Tibial nerve (tissue), 4 donors: ENCODE measurements at regions not wholly inside any gene's neighbourhood (a gene's known extent, or its start where the extent isn't known, plus 50 kb on each side); places are given as distances from the start of the nearest gene placed in this dataset.

Source experiments
- DNase-seq, 2 donors: peaks; one replicate each; pipeline ENCODE4 v3.0.0-alpha.2; 2019; ENCODE audit warnings: low spot score in 2 of 2
- H3K27ac ChIP-seq, 4 donors: fragments of 200-600 bp; sonication (generic) in 3 of 4; one replicate each; pipeline ENCODE4 v1.5.1; 2017 to 2019; ENCODE audit warnings: mild to moderate bottlenecking in 1 of 4
- H3K27me3 ChIP-seq, 2 donors: fragments of 200-600 bp; sonication (generic) in 1 of 2; one replicate each; pipeline versions ENCODE4 v1.5.1 to v1.6.0; 2017 to 2019
- H3K36me3 ChIP-seq, 3 donors: fragments of 200-600 bp; sonication (generic); one replicate each; pipeline ENCODE4 v1.5.1; 2018 to 2019
- H3K4me1 ChIP-seq, 4 donors: fragments of 200-600 bp; sonication (generic) in 3 of 4; one replicate each; pipeline ENCODE4 v1.5.1; 2017 to 2019
- H3K4me3 ChIP-seq, 4 donors: fragments of 200-600 bp; sonication (generic) in 3 of 4; one replicate each; pipeline ENCODE4 v1.5.1; 2017 to 2019; ENCODE audit warnings: mild to moderate bottlenecking in 1 of 4, moderate library complexity in 1 of 4
- H3K9me3 ChIP-seq, 4 donors: fragments of 200-600 bp; sonication (generic) in 3 of 4; one replicate each; pipeline ENCODE4 v1.5.1; 2017 to 2019
- EP300 ChIP-seq, 2 donors: sonication (generic); formaldehyde crosslinking; IDR thresholded peaks; one replicate each; pipeline ENCODE4 v1.6.1; 2017; ENCODE audit warnings: antibody characterized with exemption in 2 of 2, mild to moderate bottlenecking in 1 of 2
- POLR2A ChIP-seq, 2 donors: fragments of 450-650 bp; IDR thresholded peaks; one replicate each; pipeline ENCODE4 v1.6.1; 2017; ENCODE audit warnings: antibody characterized with exemption in 2 of 2, mild to moderate bottlenecking in 2 of 2, moderate library complexity in 2 of 2
- WGBS, 2 donors: methylation state at CpG; one replicate each; pipeline ENCODE4 v1.1.5; 2018; 5-methylcytosine and 5-hydroxymethylcytosine counted together
- TF ChIP-seq, protein P1 (sequence below), 5 experiments: fragments of 200-600 bp in 3 of 5; fragments of 450-650 bp in 2 of 5; sonication (generic) in 3 of 5; IDR thresholded peaks; one replicate each; pipeline ENCODE4 v1.5.1; 2016 to 2019; ENCODE audit warnings: antibody characterized with exemption in 5 of 5, mild to moderate bottlenecking in 3 of 5, moderate library complexity in 2 of 5

DNA sequence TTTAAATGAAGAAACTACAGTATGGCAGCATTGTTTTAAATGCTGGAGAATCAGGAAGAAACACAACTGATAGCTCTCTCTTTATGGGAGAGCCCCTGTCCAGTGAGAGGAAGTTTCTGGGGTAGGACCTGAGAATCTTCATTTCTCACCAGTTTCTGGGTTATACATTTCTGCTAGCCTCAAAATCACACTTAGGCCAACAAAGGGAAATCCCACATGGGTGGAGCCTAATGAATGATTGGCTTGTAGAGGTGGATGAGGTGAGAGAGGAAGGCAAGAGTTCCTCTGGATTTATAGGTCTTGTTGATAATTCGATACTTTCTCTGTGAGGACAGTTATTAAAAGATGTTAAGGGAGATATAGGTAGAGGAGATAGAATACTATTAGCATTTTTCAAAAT, 1397.3 kb upstream of the TENM4 start:
- Histone ChIP-seq H3K4me1 (no peaks in the 10 kb centered on the region), H3K27ac (no peak overlapping the region), H3K27me3 (no peaks in the 10 kb centered on the region), H3K9me3 (no peaks in the 10 kb centered on the region), H3K36me3 (no peaks in the 10 kb centered on the region), H3K4me3 (no peak overlapping the region)
- DNase-seq = no peak
- 92 to 96% methylated on average over 1 of the region's 1 CpG for WGBS, 2 donors
- TF ChIP-seq, protein P1, sequence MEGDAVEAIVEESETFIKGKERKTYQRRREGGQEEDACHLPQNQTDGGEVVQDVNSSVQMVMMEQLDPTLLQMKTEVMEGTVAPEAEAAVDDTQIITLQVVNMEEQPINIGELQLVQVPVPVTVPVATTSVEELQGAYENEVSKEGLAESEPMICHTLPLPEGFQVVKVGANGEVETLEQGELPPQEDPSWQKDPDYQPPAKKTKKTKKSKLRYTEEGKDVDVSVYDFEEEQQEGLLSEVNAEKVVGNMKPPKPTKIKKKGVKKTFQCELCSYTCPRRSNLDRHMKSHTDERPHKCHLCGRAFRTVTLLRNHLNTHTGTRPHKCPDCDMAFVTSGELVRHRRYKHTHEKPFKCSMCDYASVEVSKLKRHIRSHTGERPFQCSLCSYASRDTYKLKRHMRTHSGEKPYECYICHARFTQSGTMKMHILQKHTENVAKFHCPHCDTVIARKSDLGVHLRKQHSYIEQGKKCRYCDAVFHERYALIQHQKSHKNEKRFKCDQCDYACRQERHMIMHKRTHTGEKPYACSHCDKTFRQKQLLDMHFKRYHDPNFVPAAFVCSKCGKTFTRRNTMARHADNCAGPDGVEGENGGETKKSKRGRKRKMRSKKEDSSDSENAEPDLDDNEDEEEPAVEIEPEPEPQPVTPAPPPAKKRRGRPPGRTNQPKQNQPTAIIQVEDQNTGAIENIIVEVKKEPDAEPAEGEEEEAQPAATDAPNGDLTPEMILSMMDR (IDR thresholded peaks at IDR 0.05) = no peak
- no peak for TF ChIP-seq EP300 (IDR thresholded peaks at IDR 0.05)
- TF ChIP-seq POLR2A (IDR thresholded peaks at IDR 0.05) = no peak

DNA sequence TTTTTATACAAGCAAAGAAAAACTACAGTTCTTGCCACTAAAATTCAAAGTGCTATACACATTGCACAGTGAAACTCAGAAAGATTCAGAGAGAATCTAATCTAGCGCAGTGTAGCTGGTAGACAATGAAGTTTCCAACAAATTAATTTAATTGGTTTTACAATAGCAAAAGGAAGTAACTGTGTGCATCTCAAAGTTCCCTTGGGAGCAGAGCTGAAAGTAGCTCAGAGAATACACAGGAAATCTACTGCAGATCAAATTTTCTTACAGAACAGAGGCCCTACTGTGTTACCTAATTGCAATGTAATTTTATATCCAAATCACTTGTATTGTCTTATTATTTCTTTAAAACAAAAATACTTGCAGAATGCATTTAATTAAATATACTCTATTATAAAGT, 1396.2 kb upstream of the TENM4 start:
- Histone ChIP-seq H3K9me3 (no peaks in the 10 kb centered on the region), H3K4me3 (no peak overlapping the region), H3K36me3 (no peaks in the 10 kb centered on the region), H3K27ac (no peak overlapping the region), H3K4me1 (no peaks in the 10 kb centered on the region), H3K27me3 (no peaks in the 10 kb centered on the region)
- WGBS, 2 donors = 78 to 84% methylated on average over 1 of the region's 1 CpG
- TF ChIP-seq EP300 (IDR thresholded peaks at IDR 0.05) (no peak), POLR2A (IDR thresholded peaks at IDR 0.05) (no peak)
- TF ChIP-seq, protein P1 (IDR thresholded peaks at IDR 0.05) = no peak
- no peak for DNase-seq

DNA sequence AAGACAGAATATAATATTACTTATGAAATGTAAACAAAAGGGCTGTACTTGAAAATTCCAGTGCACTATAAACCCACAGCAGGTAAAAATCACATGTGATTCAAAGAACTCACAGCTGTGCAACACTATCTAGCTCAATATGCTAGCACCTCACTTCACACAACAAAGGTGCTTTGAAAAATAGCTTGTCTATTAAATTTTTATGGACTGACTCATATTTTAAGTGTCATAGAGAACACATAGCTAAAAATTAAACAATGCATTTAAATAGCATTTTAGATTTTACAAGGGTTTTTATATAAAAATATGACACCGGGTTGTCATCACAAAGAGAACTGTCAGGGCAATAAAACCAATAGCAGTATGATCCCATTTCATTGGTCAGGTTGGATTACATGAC, 1390.5 kb upstream of the TENM4 start:
- 93% methylated on average over 1 of the region's 1 CpG for whole genome bisulfite sequencing, 2 donors
- no peak for DNase-seq

DNA sequence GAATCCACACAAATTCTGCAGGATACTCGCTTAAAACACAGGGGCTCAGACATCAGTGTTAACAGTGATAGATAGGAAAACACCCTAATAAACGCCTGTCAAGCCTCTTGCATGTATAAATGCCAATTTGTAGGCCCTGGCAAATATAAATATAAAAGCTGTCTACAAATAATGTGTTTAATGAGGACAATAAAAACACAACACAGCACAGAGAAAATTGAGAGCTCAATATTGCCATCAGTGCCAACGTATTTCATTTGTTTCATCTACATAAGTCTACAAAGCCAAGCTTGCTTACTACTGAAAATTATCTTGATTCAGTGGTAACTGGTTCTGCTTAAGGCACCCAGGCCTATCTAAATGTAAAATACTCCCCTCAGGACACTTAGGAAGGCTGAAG, 1387.0 kb upstream of the TENM4 start:
- Histone ChIP-seq H3K27ac (no peak overlapping the region), H3K4me3 (no peak overlapping the region), H3K36me3 (no peaks in the 10 kb centered on the region), H3K9me3 (no peaks in the 10 kb centered on the region), H3K4me1 (no peaks in the 10 kb centered on the region), H3K27me3 (no peaks in the 10 kb centered on the region)
- DNase-seq = no peak
- TF ChIP-seq EP300 (IDR thresholded peaks at IDR 0.05) = no peak
- TF ChIP-seq, protein P1 (IDR thresholded peaks at IDR 0.05) = no peak
- no peak for TF ChIP-seq POLR2A (IDR thresholded peaks at IDR 0.05)
- WGBS, 2 donors = 72 to 84% methylated on average over 3 of the region's 3 CpGs

More for the DNA sequence above, 1390.5 kb upstream of the TENM4 start:
- Histone ChIP-seq H3K27me3 (no peaks in the 10 kb centered on the region), H3K4me3 (no peak overlapping the region), H3K9me3 (no peaks in the 10 kb centered on the region), H3K27ac (no peak overlapping the region), H3K36me3 (no peaks in the 10 kb centered on the region), H3K4me1 (no peaks in the 10 kb centered on the region)
- TF ChIP-seq, protein P1 (IDR thresholded peaks at IDR 0.05) = no peak
- TF ChIP-seq POLR2A (IDR thresholded peaks at IDR 0.05) = no peak

DNA sequence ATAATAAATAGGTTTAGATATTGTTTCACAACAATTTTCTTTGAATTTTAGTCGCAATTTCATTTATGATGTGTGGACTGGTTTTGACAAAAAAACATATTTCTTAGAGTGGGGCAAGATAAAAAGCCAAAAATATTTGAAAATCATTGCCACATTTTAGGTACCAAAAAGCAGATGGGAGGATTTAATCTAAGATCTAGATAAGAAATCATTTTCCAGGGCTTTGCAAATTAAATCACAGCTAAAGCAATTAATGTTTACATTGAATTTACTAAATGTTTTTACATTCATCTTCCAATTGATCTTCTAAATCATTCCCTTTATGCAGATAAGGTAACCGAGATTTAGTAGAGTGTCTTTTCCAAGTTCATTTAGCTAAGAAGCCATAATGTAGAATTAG, 1386.0 kb upstream of the TENM4 start:
- H3K4me1 ChIP-seq = no peaks in the 10 kb centered on the region
- H3K27me3 ChIP-seq = no peaks in the 10 kb centered on the region
- H3K36me3 ChIP-seq = no peaks in the 10 kb centered on the region
- H3K9me3 ChIP-seq = no peaks in the 10 kb centered on the region
- no peak for DNase-seq
- no peak overlapping the region for H3K27ac ChIP-seq
- WGBS, 2 donors = 87 to 89% methylated on average over 2 of the region's 2 CpGs
- TF ChIP-seq POLR2A (IDR thresholded peaks at IDR 0.05) (no peak), EP300 (IDR thresholded peaks at IDR 0.05) (no peak)
- TF ChIP-seq, protein P1 (IDR thresholded peaks at IDR 0.05) = no peak
- no peak overlapping the region for H3K4me3 ChIP-seq
